Tibial artery (tissue), 4 donors: ENCODE measurements at regions not wholly inside any gene's neighbourhood (a gene's known extent, or its start where the extent isn't known, plus 50 kb on each side); places are given as distances from the start of the nearest gene placed in this dataset.

Experiments used
- DNase-seq, 2 donors: peaks; one replicate each; pipeline ENCODE4 v3.0.0-alpha.2; 2019
- H3K27ac ChIP-seq, 2 donors: fragments of 200-600 bp; sonication (generic) in 1 of 2; 1 replicate in 1 of 2; 2 replicates in 1 of 2; pipeline ENCODE4 v1.5.1; 2018 to 2019; ENCODE audit warnings: mild to moderate bottlenecking in 1 of 2
- H3K27me3 ChIP-seq, 2 donors: fragments of 200-600 bp; sonication (generic) in 1 of 2; one replicate each; pipeline versions ENCODE4 v1.5.1 to v1.6.0; 2016 to 2019
- H3K36me3 ChIP-seq, 3 donors: fragments of 200-600 bp; sonication (generic) in 2 of 3; one replicate each; pipeline ENCODE4 v1.5.1; 2016 to 2019; ENCODE audit warnings: mild to moderate bottlenecking in 2 of 3
- H3K4me1 ChIP-seq, 4 donors: fragments of 200-600 bp; sonication (generic) in 2 of 4; 1 replicate in 3 of 4; 2 replicates in 1 of 4; pipeline ENCODE4 v1.5.1; 2016 to 2019
- H3K4me3 ChIP-seq, 2 donors: fragments of 200-600 bp; sonication (generic) in 1 of 2; 1 replicate in 1 of 2; 2 replicates in 1 of 2; pipeline ENCODE4 v1.5.1; 2018 to 2019; ENCODE audit warnings: mild to moderate bottlenecking in 2 of 2
- H3K9me3 ChIP-seq, 3 donors: fragments of 200-600 bp; sonication (generic) in 1 of 3; one replicate each; pipeline ENCODE4 v1.5.1; 2016 to 2019
- intact Hi-C: fragments of 100-400 bp; cut with DNase I; formaldehyde crosslinking; loops from one replicate; pipeline ENCODE4 v1.15.0; 2023; ENCODE audit warnings: low total_unique reads
- TF ChIP-seq, protein P1 (sequence below), 2 experiments: fragments of 200-600 bp in 1 of 2; fragments of 450-650 bp in 1 of 2; IDR thresholded peaks; one replicate each; pipeline ENCODE4 v1.5.1; 2017 to 2019; ENCODE audit warnings: antibody characterized with exemption in 2 of 2, mild to moderate bottlenecking in 1 of 2, moderate library complexity in 1 of 2

DNA sequence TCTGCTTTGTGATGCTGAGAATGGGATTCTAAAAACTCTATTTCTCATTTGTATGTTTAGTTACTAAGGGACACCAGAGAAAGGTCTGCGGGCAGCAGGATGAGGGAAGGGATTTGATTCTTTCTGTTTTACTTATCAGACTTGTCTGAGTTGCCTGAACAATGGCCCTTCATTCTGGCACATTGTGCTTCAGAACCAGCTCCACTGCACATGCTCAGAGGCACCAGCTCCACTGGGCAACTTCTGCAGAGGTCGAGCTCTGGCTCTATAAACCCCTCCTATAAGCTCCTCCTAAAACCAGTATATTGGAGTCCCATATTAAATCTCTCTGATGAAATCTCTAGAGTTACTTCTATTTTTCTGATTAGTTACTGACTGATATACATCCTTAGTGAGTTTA is 453.2 kb upstream of the CDIN1 start:
- TF ChIP-seq, protein P1, sequence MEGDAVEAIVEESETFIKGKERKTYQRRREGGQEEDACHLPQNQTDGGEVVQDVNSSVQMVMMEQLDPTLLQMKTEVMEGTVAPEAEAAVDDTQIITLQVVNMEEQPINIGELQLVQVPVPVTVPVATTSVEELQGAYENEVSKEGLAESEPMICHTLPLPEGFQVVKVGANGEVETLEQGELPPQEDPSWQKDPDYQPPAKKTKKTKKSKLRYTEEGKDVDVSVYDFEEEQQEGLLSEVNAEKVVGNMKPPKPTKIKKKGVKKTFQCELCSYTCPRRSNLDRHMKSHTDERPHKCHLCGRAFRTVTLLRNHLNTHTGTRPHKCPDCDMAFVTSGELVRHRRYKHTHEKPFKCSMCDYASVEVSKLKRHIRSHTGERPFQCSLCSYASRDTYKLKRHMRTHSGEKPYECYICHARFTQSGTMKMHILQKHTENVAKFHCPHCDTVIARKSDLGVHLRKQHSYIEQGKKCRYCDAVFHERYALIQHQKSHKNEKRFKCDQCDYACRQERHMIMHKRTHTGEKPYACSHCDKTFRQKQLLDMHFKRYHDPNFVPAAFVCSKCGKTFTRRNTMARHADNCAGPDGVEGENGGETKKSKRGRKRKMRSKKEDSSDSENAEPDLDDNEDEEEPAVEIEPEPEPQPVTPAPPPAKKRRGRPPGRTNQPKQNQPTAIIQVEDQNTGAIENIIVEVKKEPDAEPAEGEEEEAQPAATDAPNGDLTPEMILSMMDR (IDR thresholded peaks at IDR 0.05): no peak
- Histone ChIP-seq H3K9me3 (no peaks in the 10 kb centered on the region), H3K4me3 (no peak overlapping the region), H3K36me3 (no peaks in the 10 kb centered on the region), H3K4me1 (no peaks in the 10 kb centered on the region), H3K27me3 (no peaks in the 10 kb centered on the region), H3K27ac (no peak overlapping the region)
- intact Hi-C loops: no loop called here
- DNase-seq: no peak

DNA sequence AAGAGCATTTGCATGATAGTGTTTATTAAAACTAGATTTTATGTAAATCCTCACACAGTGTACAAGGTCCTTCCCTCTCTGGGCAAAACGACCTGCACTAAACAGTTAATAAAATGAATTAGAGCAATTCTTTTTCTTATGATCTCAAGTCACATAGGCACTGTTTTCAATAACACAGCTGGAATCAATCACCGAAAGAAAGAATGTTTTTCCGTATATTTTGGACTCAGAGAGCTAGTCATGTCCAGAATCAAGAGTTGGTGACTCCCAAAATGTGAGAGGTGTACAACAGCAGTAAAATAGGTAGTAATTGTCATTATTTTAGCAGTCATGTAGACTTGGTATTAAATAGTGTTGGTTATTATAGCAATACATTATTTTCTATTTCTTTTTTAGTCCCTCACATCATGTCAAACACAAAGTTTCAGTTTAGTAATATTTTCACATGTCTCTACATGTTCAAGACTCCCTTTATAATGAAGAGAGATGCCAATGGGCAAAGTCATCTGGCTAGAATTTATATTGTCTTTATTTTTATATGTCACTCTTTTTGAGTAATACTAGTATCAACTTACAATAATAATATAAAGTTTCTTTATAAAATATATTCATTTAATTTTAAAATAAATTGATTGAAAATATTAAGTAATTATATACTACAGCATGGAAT is 448.6 kb upstream of the CDIN1 start:
- TF ChIP-seq, protein P1 (IDR thresholded peaks at IDR 0.05): no peak
- DNase-seq: no peak

DNA sequence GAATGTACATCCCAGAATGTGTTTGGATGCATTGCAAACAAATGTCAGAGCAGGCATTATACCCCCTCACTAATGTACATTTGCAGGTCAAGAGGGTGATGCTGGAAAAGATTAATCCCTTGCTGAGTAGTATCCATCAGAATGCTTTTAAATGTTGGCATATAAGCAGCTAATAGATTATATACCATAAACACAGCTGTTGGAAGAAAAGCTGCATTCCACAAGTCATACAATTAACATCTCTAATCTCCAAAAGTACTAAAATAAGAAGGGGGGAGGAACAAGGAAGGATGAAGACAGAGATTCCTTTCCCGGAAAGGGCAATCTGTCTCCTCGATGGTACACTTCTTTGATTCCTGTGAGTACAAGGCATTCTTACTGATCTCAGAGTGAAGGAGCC is 445.7 kb upstream of the CDIN1 start:
- DNase-seq: no peak
- TF ChIP-seq, protein P1 (IDR thresholded peaks at IDR 0.05): no peak
- no peak overlapping the region for H3K4me3 ChIP-seq
- H3K4me1 ChIP-seq: no peaks in the 10 kb centered on the region
- intact Hi-C loops: no loop called here
- no peaks in the 10 kb centered on the region for H3K9me3 ChIP-seq
- no peaks in the 10 kb centered on the region for H3K36me3 ChIP-seq
- no peak overlapping the region for H3K27ac ChIP-seq
- H3K27me3 ChIP-seq: no peaks in the 10 kb centered on the region

More for the DNA sequence above, 448.6 kb upstream of the CDIN1 start:
- no peak overlapping the region for H3K27ac ChIP-seq
- H3K27me3 ChIP-seq: no peaks in the 10 kb centered on the region
- H3K4me1 ChIP-seq: no peaks in the 10 kb centered on the region
- no peaks in the 10 kb centered on the region for H3K36me3 ChIP-seq
- intact Hi-C loops: no loop called here
- H3K9me3 ChIP-seq: no peaks in the 10 kb centered on the region
- H3K4me3 ChIP-seq: no peak overlapping the region

DNA sequence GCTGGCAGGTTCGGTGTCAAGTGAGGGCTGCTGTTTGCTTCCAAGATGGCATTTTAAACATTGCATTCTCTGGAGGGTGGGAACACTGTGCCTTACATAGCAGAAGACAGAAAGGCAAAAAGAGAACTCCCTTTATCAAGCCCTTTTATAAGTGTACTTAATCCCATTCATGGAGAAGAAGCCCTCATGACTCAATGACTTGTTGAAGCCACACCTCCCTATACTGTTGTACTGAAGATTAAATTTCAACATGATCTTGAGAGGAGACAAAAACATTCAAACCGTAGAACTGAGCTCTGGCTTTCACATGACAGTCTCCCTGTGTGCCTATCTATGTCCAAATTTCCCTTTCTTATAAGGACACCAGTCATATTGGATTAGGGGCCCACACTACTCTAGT is 443.4 kb upstream of the CDIN1 start:
- TF ChIP-seq, protein P1 (IDR thresholded peaks at IDR 0.05): no peak
- Histone ChIP-seq H3K36me3 (no peaks in the 10 kb centered on the region), H3K9me3 (peaks cover 0 to 8% (median 0%) of the 10 kb centered on the region in 3 donors), H3K27ac (no peak overlapping the region), H3K4me1 (no peaks in the 10 kb centered on the region), H3K4me3 (no peak overlapping the region), H3K27me3 (no peaks in the 10 kb centered on the region)
- intact Hi-C loops: no loop called here
- no peak for DNase-seq

DNA sequence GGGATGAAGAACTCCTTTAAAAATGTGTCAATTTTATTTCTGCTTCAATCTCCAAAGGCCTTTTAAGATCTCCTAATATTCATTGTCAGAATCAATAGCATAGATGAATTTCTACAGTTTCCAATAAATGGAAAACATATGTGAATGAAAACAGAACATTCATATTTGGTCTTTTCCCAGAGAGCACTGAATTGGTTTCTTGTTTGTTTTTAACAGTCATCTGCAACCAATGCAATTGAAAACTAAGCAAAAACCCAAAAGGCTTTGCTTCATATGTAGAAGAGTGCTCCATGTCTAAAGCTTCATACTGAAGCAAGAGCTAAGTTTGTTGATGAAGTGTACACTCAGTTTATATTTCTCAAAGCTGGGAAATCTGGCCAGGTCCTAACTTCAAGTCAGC is 426.5 kb upstream of the CDIN1 start:
- TF ChIP-seq, protein P1 (IDR thresholded peaks at IDR 0.05): no peak
- Histone ChIP-seq H3K27me3 (no peaks in the 10 kb centered on the region), H3K4me3 (no peak overlapping the region), H3K36me3 (no peaks in the 10 kb centered on the region), H3K9me3 (peaks cover 0 to 11% (median 9%) of the 10 kb centered on the region in 3 donors), H3K4me1 (no peaks in the 10 kb centered on the region), H3K27ac (no peak overlapping the region)
- intact Hi-C loops: no loop called here
- DNase-seq: no peak
